ENCODE measurements at regions not wholly inside any gene's neighbourhood (a gene's known extent, or its start where the extent isn't known, plus 50 kb on each side); places are given as distances from the start of the nearest gene placed in this dataset.

DNA sequence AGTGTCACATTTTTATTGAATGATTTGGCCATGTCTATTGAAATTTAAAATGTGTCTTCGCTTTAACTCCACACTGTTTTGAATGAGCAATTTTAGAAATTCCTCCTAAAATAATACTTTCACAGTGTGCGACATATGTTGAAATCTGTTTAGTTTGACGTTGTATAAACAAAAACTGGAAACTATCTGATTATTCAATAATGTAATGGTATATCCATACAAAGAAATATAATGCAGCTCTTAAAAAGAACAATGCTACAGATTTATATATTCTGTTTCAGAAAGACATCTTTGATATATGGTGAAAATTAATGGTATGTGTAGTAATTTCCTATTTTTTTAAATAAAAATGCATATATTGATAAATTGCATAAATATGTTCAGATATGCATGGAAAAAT is 268.7 kb upstream of the SORL1-AS1 start:
- TF ChIP-seq POLR2AphosphoS5 (IDR thresholded peaks at IDR 0.05; ENCODE audit: low read depth, low read length), result no peak
- TF ChIP-seq POLR2A (IDR thresholded peaks at IDR 0.05; ENCODE audit: low read depth, low read length), result no peak
- TF ChIP-seq TAF1 (IDR thresholded peaks at IDR 0.05; ENCODE audit: borderline replicate concordance, low read depth, low read length), result no peak
